Epithelial cell of esophagus (primary cell): ENCODE measurements at regions not wholly inside any gene's neighbourhood (a gene's known extent, or its start where the extent isn't known, plus 50 kb on each side); places are given as distances from the start of the nearest gene placed in this dataset.

Source experiments
- DNase-seq: peaks from one replicate; pipeline ENCODE4 v3.0.0; 2010; ENCODE audit warnings: low read depth
- H3K4me3 ChIP-seq: 2 replicates; pipeline ENCODE4 v1.5.1; 2011; ENCODE audit warnings: mild to moderate bottlenecking, low read length, control low read depth
- TF ChIP-seq, protein P1 (sequence below): IDR thresholded peaks from 2 replicates; pipeline ENCODE4 v1.5.1; 2011; ENCODE audit warnings: low read depth, mild to moderate bottlenecking, low read length, control low read depth, inconsistent platforms; ENCODE audit not compliant: insufficient read depth; ENCODE audit errors: missing control alignments

GRCh38 chrX:16466640-16467432 is 183.1 kb upstream of the S100G start:
- TF ChIP-seq, protein P1, sequence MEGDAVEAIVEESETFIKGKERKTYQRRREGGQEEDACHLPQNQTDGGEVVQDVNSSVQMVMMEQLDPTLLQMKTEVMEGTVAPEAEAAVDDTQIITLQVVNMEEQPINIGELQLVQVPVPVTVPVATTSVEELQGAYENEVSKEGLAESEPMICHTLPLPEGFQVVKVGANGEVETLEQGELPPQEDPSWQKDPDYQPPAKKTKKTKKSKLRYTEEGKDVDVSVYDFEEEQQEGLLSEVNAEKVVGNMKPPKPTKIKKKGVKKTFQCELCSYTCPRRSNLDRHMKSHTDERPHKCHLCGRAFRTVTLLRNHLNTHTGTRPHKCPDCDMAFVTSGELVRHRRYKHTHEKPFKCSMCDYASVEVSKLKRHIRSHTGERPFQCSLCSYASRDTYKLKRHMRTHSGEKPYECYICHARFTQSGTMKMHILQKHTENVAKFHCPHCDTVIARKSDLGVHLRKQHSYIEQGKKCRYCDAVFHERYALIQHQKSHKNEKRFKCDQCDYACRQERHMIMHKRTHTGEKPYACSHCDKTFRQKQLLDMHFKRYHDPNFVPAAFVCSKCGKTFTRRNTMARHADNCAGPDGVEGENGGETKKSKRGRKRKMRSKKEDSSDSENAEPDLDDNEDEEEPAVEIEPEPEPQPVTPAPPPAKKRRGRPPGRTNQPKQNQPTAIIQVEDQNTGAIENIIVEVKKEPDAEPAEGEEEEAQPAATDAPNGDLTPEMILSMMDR, result no peak
- H3K4me3 ChIP-seq, result no peak overlapping the region
- peak; percentile 86 for DNase-seq

DNA sequence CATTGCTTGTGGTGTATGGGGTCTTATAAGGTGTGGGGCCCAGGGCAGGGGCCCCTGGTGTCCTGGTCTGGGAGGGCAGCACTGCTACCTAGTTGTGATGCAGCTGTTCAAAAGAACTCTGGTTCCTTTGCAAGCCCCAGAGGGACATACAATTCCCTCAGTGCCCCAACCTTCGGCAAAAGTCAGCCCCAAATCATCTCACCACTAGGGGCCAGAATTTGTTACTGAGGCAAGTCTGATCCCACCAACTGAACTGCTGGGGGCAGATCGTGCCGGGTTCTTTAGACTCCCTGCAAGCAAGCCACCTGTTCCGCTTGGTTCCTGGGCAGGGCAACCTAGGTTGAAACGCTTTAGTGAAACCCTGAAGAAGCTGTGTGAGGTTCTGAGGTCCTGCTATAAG is 180.1 kb upstream of the S100G start:
- TF ChIP-seq, protein P1, result no peak
- no peak for DNase-seq
- H3K4me3 ChIP-seq, result no peak overlapping the region

DNA sequence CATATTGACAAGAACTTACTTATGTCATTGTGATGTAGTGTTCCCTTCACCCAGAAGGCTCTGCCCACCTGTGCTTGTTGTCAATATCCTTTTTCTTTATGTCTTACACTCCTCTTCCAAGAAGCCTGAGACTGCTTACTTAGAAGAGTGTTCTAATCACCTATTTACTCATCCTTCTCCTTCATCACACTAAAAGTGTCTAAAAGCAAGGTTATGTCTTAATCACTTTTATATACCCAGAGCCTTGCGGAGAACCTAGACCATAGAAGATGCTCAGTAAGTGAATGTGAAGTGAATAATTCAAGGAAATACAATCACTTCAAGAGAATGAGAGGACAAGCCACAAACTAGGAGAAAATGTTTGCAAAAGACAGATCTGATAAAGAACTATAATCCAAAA is 177.6 kb upstream of the S100G start:
- no peak overlapping the region for H3K4me3 ChIP-seq
- TF ChIP-seq, protein P1, result no peak
- no peak for DNase-seq

DNA sequence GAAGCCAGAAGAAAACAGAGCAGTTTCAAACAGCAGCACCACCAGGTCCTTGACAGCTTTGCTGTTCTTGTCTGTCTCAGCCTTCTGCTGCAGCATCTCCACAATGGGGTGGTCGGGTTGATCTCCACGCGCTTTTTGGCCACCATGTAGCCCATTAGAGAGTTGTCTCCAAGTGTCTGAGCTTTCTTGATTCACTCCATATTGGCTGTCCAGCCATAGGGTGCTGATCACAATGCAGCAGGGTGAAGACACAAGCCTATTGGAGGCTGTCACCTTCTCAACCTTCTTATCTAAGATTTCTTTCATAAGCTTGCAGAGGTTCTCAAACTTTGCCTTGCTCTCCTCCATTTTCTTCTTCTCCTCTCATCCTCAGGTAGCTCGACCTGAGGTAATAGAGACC is 175.4 kb upstream of the S100G start:
- H3K4me3 ChIP-seq, result no peak overlapping the region
- TF ChIP-seq, protein P1, result no peak
- no peak for DNase-seq

GRCh38 chrX:16476009-16476408 is 173.9 kb upstream of the S100G start:
- DNase-seq, result no peak
- no peak overlapping the region for H3K4me3 ChIP-seq
- TF ChIP-seq, protein P1, result no peak

- TF ChIP-seq, protein P1, result no peak
- H3K4me3 ChIP-seq, result no peak overlapping the region
- DNase-seq, result no peak
Observed at GRCh38 chrX:16476692-16477091, 173.3 kb upstream of the S100G start.
